ENCODE measurements at regions not wholly inside any gene's neighbourhood (a gene's known extent, or its start where the extent isn't known, plus 50 kb on each side); places are given as distances from the start of the nearest gene placed in this dataset.

DNA sequence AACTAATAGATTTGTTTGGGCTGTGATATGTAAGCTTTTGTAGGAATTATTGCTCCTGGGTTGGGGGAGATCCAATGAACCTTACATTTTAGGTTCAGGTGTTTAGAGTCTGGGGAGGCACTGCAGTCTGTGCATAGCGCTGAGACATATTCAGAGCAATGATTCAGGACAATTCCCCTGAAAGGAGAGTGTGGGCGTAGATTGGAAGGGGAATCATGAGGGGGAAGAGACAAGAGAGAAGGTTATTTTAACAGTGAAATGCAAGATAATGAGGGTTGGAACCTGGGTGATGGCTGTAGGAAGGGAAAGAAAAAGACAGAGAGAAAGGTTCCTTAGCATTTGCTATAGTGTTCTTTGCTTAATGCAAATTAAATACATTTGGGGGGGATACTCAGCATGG lies 1013.4 kb downstream of the REEP3 start:
- Histone ChIP-seq H3K4me3 (ENCODE audit: control extremely low read depth in 1 of 5, extremely low read depth in 1 of 5, insufficient read depth in 1 of 5, low read depth in 2 of 5, low read length in 4 of 5) (no peak overlapping the region), H3K79me2 (ENCODE audit: control insufficient read depth, insufficient read depth, low read length) (no peaks in the 10 kb centered on the region), H3K4me1 (ENCODE audit: control insufficient read depth in 2 of 2, insufficient read depth in 2 of 2, low read length in 2 of 2) (no peaks in the 10 kb centered on the region), H3K9ac (ENCODE audit: low read length) (no peak overlapping the region), H3K27me3 (replicated peaks in 1 of 4; ENCODE audit: control extremely low read depth in 1 of 4, control insufficient read depth in 3 of 4, insufficient read depth in 4 of 4, low read length in 3 of 4) (no peaks in the 10 kb centered on the region), H3K27ac (ENCODE audit: low read length in 2 of 2) (no peak overlapping the region), H3K9me3 (ENCODE audit: control extremely low read depth in 1 of 3, control insufficient read depth in 2 of 3, insufficient read depth in 1 of 3, low read length in 2 of 3) (no peaks in the 10 kb centered on the region), H3K36me3 (replicated peaks in 1 of 2; ENCODE audit: control extremely low read depth in 1 of 2, control insufficient read depth in 1 of 2, extremely low read depth in 1 of 2, insufficient read depth in 2 of 2, low read length in 1 of 2) (no peaks in the 10 kb centered on the region), H4K20me1 (ENCODE audit: control insufficient read depth, insufficient read depth, low read length, poor library complexity, severe bottlenecking) (no peaks in the 10 kb centered on the region), H2AFZ (ENCODE audit: insufficient read depth, low read depth, low read length, poor library complexity, severe bottlenecking) (no peak overlapping the region), H3K4me2 (replicated peaks; ENCODE audit: low read depth, low read length, poor library complexity, severe bottlenecking) (no peak overlapping the region)
- POLR2A ChIA-PET = no interaction called here
- no peak overlapping the region for H3K4me3 Mint-ChIP-seq
- TF ChIP-seq, protein P1, sequence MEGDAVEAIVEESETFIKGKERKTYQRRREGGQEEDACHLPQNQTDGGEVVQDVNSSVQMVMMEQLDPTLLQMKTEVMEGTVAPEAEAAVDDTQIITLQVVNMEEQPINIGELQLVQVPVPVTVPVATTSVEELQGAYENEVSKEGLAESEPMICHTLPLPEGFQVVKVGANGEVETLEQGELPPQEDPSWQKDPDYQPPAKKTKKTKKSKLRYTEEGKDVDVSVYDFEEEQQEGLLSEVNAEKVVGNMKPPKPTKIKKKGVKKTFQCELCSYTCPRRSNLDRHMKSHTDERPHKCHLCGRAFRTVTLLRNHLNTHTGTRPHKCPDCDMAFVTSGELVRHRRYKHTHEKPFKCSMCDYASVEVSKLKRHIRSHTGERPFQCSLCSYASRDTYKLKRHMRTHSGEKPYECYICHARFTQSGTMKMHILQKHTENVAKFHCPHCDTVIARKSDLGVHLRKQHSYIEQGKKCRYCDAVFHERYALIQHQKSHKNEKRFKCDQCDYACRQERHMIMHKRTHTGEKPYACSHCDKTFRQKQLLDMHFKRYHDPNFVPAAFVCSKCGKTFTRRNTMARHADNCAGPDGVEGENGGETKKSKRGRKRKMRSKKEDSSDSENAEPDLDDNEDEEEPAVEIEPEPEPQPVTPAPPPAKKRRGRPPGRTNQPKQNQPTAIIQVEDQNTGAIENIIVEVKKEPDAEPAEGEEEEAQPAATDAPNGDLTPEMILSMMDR (IDR thresholded peaks at IDR 0.05) = no peak
- no peak for TF ChIP-seq EZH2 (IDR thresholded peaks at IDR 0.05; ENCODE audit: borderline replicate concordance, insufficient read depth, low read depth, low read length, poor library complexity, severe bottlenecking)
- intact Hi-C loops (cut with micrococcal nuclease) = no loop called here
- H3K27me3 Mint-ChIP-seq = no peaks in the 10 kb centered on the region
- H3K27ac Mint-ChIP-seq = no peak overlapping the region
- DNase-seq = no peak
- ATAC-seq (ENCODE audit: low read depth) = no peak
- WGBS (ENCODE audit: insufficient coverage) = 85% methylated on average over 2 of the region's 2 CpGs
- no peaks in the 10 kb centered on the region for H3K4me1 Mint-ChIP-seq
- CTCF ChIA-PET = no interaction called here
- H3K9me3 Mint-ChIP-seq (ENCODE audit: insufficient read depth) = no peaks in the 10 kb centered on the region

DNA sequence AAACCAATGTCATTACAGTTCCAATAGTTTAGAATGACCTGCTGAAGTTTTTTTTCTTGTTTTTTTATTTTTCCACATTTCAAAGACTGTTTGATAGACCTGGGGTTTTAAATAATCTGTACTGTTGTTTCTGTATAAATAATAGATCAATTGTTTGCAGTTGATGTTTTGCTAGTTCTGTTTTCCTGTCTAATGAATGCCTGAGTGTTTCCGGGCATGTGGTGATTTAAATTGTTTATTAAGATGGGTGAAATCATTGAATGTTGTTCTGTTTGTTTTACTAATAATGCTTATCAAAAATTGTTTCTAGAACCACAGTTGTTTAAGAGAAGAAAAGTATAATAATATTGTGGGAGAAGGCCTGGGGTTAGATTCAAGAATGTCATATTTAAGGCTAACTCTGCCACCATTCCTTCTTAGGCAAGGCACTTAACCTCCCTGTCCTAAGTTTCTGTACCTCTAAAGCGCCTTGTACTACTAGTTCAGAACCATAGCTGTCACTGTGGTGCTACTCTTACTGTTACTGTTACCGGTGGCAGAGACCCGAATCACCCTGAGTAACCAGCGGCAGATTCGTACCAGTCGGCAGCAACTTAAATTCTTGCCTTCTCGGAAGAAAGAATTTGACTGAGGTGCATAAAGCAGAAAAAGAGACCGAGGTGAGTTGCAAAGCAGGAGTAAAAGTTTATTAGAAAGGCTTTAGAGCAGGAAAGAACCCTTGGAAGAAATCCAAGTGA lies 1014.1 kb downstream of the REEP3 start:
- POLR2A ChIA-PET = no interaction called here
- H3K27ac Mint-ChIP-seq = no peak overlapping the region

More for the DNA sequence above, 1014.1 kb downstream of the REEP3 start:
- H3K27ac ChIP-seq (ENCODE audit: low read length in 2 of 2) = no peak overlapping the region
- no peak overlapping the region for H3K4me2 ChIP-seq (replicated peaks; ENCODE audit: low read depth, low read length, poor library complexity, severe bottlenecking)
- ATAC-seq (ENCODE audit: low read depth) (no peak), DNase-seq (no peak)
- H3K36me3 ChIP-seq (replicated peaks in 1 of 2; ENCODE audit: control extremely low read depth in 1 of 2, control insufficient read depth in 1 of 2, extremely low read depth in 1 of 2, insufficient read depth in 2 of 2, low read length in 1 of 2) = no peaks in the 10 kb centered on the region
- H2AFZ ChIP-seq (ENCODE audit: insufficient read depth, low read depth, low read length, poor library complexity, severe bottlenecking) = no peak overlapping the region
- H3K9me3 ChIP-seq (ENCODE audit: control extremely low read depth in 1 of 3, control insufficient read depth in 2 of 3, insufficient read depth in 1 of 3, low read length in 2 of 3) = no peaks in the 10 kb centered on the region
- H3K4me1 ChIP-seq (ENCODE audit: control insufficient read depth in 2 of 2, insufficient read depth in 2 of 2, low read length in 2 of 2) = no peaks in the 10 kb centered on the region
- H3K9me3 Mint-ChIP-seq (ENCODE audit: insufficient read depth) = no peaks in the 10 kb centered on the region
- WGBS (ENCODE audit: insufficient coverage) = 95% methylated on average over 7 of the region's 9 CpGs
- no peak overlapping the region for H3K9ac ChIP-seq (ENCODE audit: low read length)
- H3K27me3 Mint-ChIP-seq = no peaks in the 10 kb centered on the region
- TF ChIP-seq EZH2 (IDR thresholded peaks at IDR 0.05; ENCODE audit: borderline replicate concordance, insufficient read depth, low read depth, low read length, poor library complexity, severe bottlenecking) = no peak
- TF ChIP-seq, protein P1 (IDR thresholded peaks at IDR 0.05) = no peak
- no peaks in the 10 kb centered on the region for H4K20me1 ChIP-seq (ENCODE audit: control insufficient read depth, insufficient read depth, low read length, poor library complexity, severe bottlenecking)
- H3K4me3 Mint-ChIP-seq = no peak overlapping the region
- H3K79me2 ChIP-seq (ENCODE audit: control insufficient read depth, insufficient read depth, low read length) = no peaks in the 10 kb centered on the region
- no peaks in the 10 kb centered on the region for H3K27me3 ChIP-seq (replicated peaks in 1 of 4; ENCODE audit: control extremely low read depth in 1 of 4, control insufficient read depth in 3 of 4, insufficient read depth in 4 of 4, low read length in 3 of 4)
- H3K4me1 Mint-ChIP-seq = no peaks in the 10 kb centered on the region
- no peak overlapping the region for H3K4me3 ChIP-seq (ENCODE audit: control extremely low read depth in 1 of 5, extremely low read depth in 1 of 5, insufficient read depth in 1 of 5, low read depth in 2 of 5, low read length in 4 of 5)
- intact Hi-C loops (cut with micrococcal nuclease) = no loop called here
- CTCF ChIA-PET = no interaction called here

All from B cell (primary cell).